SK-N-SH (cell line): ENCODE measurements at regions not wholly inside any gene's neighbourhood (a gene's known extent, or its start where the extent isn't known, plus 50 kb on each side); places are given as distances from the start of the nearest gene placed in this dataset.

Experiments used
- CTCF ChIA-PET: fragments of 300-600, 350-600 bp; formaldehyde crosslinking; extraction: SDS; loops from one replicate; lab custom pipeline; 2021; lab: Yijun Ruan, JAX
- POLR2A ChIA-PET: fragments of 350-600 bp; sonication (Branson Sonifier 250); formaldehyde crosslinking; extraction: SDS; loops from one replicate; lab custom pipeline; 2020; ENCODE audit warnings: antibody characterized with exemption, inconsistent platforms; lab: Yijun Ruan, JAX
- DNase-seq: peaks from one replicate; pipeline ENCODE4 v3.0.0; 2012
- H2AFZ ChIP-seq: fragments of 200-600 bp; sonication (generic); 2 replicates; pipeline ENCODE4 v1.8.1; 2016; ENCODE audit warnings: antibody characterized with exemption, mild to moderate bottlenecking, low read depth
- H3F3A ChIP-seq: fragments of 200-600 bp; sonication (generic); replicated peaks from 2 replicates; pipeline ENCODE3; 2016; ENCODE audit warnings: antibody characterized with exemption, mild to moderate bottlenecking; ENCODE audit not compliant: insufficient read depth
- H3K27ac ChIP-seq, 2 experiments: fragments of 200-500 bp in 1 of 2; fragments of 200-600 bp in 1 of 2; sonication (Bioruptor generic) in 1 of 2; sonication (generic), shearing (Covaris generic) in 1 of 2; 2 replicates each; pipeline versions ENCODE4 v1.5.1 to v1.6.1; 2014 to 2016; ENCODE audit warnings: low read depth in 2 of 2, inconsistent platforms in 1 of 2, low read length in 1 of 2, mild to moderate bottlenecking in 1 of 2, mixed read lengths in 1 of 2
- H3K27me3 ChIP-seq: fragments of 200-600 bp; sonication (generic), shearing (Covaris generic); 2 replicates; pipeline ENCODE4 v1.6.1; 2016; ENCODE audit warnings: mixed run types; ENCODE audit not compliant: insufficient read depth
- H3K36me3 ChIP-seq, 2 experiments: fragments of 200-500 bp in 1 of 2; fragments of 200-600 bp in 1 of 2; sonication (Bioruptor generic) in 1 of 2; sonication (generic) in 1 of 2; replicated peaks in 1 of 2; 2 replicates each; pipeline versions ENCODE3 to v1.5.1; 2014 to 2016; ENCODE audit warnings: low read length in 1 of 2, mild to moderate bottlenecking in 1 of 2; ENCODE audit not compliant: insufficient read depth in 2 of 2, control insufficient read depth in 1 of 2
- H3K4me1 ChIP-seq, 2 experiments: fragments of 200-500 bp in 1 of 2; fragments of 200-600 bp in 1 of 2; sonication (Bioruptor generic) in 1 of 2; sonication (generic), shearing (Covaris generic) in 1 of 2; 2 replicates each; pipeline versions ENCODE4 v1.5.1 to v1.6.1; 2014 to 2016; ENCODE audit warnings: low read depth in 1 of 2, low read length in 1 of 2, mixed run types in 1 of 2; ENCODE audit not compliant: insufficient read depth in 2 of 2, control insufficient read depth in 1 of 2
- H3K4me2 ChIP-seq: fragments of 200-600 bp; sonication (generic), shearing (Covaris generic); 2 replicates; pipeline ENCODE4 v1.6.1; 2017; ENCODE audit warnings: mixed run types
- H3K4me3 ChIP-seq, 2 experiments: fragments of 200-500 bp in 1 of 2; fragments of 200-600 bp in 1 of 2; sonication (Bioruptor generic) in 1 of 2; sonication (generic), shearing (Covaris generic) in 1 of 2; 2 replicates each; pipeline versions ENCODE4 v1.5.1 to v1.8.1; 2014 to 2016; ENCODE audit warnings: low read depth in 2 of 2, inconsistent platforms in 1 of 2, low read length in 1 of 2, mild to moderate bottlenecking in 1 of 2, mixed read lengths in 1 of 2, moderate library complexity in 1 of 2
- H3K79me2 ChIP-seq: fragments of 200-600 bp; sonication (generic); 2 replicates; pipeline ENCODE4 v1.8.1; 2017; ENCODE audit warnings: mild to moderate bottlenecking; ENCODE audit not compliant: insufficient read depth
- H3K9ac ChIP-seq: fragments of 200-600 bp; sonication (generic); 2 replicates; pipeline ENCODE4 v1.6.1; 2017; ENCODE audit warnings: mixed run types
- H3K9me2 ChIP-seq: fragments of 200-600 bp; sonication (generic); 2 replicates; pipeline ENCODE4 v1.6.1; 2017; ENCODE audit warnings: mixed run types
- H3K9me3 ChIP-seq: fragments of 200-600 bp; sonication (generic); 2 replicates; pipeline ENCODE4 v1.6.1; 2017; ENCODE audit warnings: mixed run types, mild to moderate bottlenecking, moderate library complexity
- H4K20me1 ChIP-seq: fragments of 200-600 bp; sonication (generic); 2 replicates; pipeline ENCODE4 v1.6.1; 2017; ENCODE audit warnings: mild to moderate bottlenecking, mixed run types; ENCODE audit not compliant: insufficient read depth
- ELF1 ChIP-seq: IDR thresholded peaks from 2 replicates; pipeline ENCODE4 v1.4.0; 2012
- EP300 ChIP-seq, 2 experiments: IDR thresholded peaks; 2 replicates each; pipeline versions ENCODE4 v1.4.0 to v1.6.1; 2012; ENCODE audit warnings: borderline replicate concordance in 1 of 2, low read depth in 1 of 2, low read length in 1 of 2
- EZH2phosphoT487 ChIP-seq: fragments of 200-600 bp; sonication (generic); IDR thresholded peaks from 2 replicates; pipeline ENCODE4 v1.6.1; 2017; ENCODE audit warnings: low read depth, mixed run types, mild to moderate bottlenecking, antibody characterized with exemption, moderate library complexity, borderline replicate concordance
- FOSL2 ChIP-seq: IDR thresholded peaks from 2 replicates; pipeline ENCODE4 v1.4.0; 2012; ENCODE audit warnings: low read depth, mild to moderate bottlenecking, moderate library complexity, borderline replicate concordance
- FOXJ3 ChIP-seq: sonication (generic); formaldehyde crosslinking; IDR thresholded peaks from 2 replicates; pipeline ENCODE4 v1.5.1; 2020; ENCODE audit warnings: mild to moderate bottlenecking, missing genetic modification reagents
- FOXM1 ChIP-seq: IDR thresholded peaks from 2 replicates; pipeline ENCODE4 v1.4.0; 2012; ENCODE audit warnings: low read depth, mild to moderate bottlenecking
- MEF2A ChIP-seq: IDR thresholded peaks from 2 replicates; pipeline ENCODE4 v1.4.0; 2012; ENCODE audit warnings: low read depth, borderline replicate concordance
- MXI1 ChIP-seq: IDR thresholded peaks from 2 replicates; pipeline ENCODE4 v1.6.1; 2012; ENCODE audit warnings: mild to moderate bottlenecking, low read depth, low read length, improper control_type of control experiment
- NFIC ChIP-seq: IDR thresholded peaks from 2 replicates; pipeline ENCODE4 v1.4.0; 2012; ENCODE audit warnings: borderline replicate concordance
- NRF1 ChIP-seq: IDR thresholded peaks from 2 replicates; pipeline ENCODE4 v1.6.1; 2012; ENCODE audit warnings: low read depth, mild to moderate bottlenecking, low read length
- POLR2AphosphoS5 ChIP-seq: IDR thresholded peaks from 2 replicates; pipeline ENCODE4 v1.6.1; 2012; ENCODE audit warnings: low read depth, low read length
- RAD21 ChIP-seq: IDR thresholded peaks from 2 replicates; pipeline ENCODE4 v1.6.1; 2012; ENCODE audit warnings: mild to moderate bottlenecking, low read length
- RCOR1 ChIP-seq: fragments of 150-350 bp; IDR thresholded peaks from 2 replicates; pipeline ENCODE4 v1.6.1; 2017; ENCODE audit warnings: antibody characterized with exemption, low read length
- SIN3A ChIP-seq: IDR thresholded peaks from 2 replicates; pipeline ENCODE4 v1.6.1; 2012; ENCODE audit warnings: low read depth, mild to moderate bottlenecking, low read length, moderate library complexity, borderline replicate concordance
- SMC3 ChIP-seq: IDR thresholded peaks from 2 replicates; pipeline ENCODE4 v1.6.1; 2012; ENCODE audit warnings: low read depth, low read length, improper control_type of control experiment
- TAF1 ChIP-seq: IDR thresholded peaks from 2 replicates; pipeline ENCODE4 v1.6.1; 2012; ENCODE audit warnings: low read depth, mild to moderate bottlenecking, low read length, moderate library complexity, borderline replicate concordance
- TEAD4 ChIP-seq: IDR thresholded peaks from 2 replicates; pipeline ENCODE4 v1.4.0; 2012; ENCODE audit warnings: mild to moderate bottlenecking, borderline replicate concordance; ENCODE audit not compliant: insufficient read depth
- YY1 ChIP-seq: IDR thresholded peaks from 2 replicates; pipeline ENCODE4 v1.4.0; 2012; ENCODE audit warnings: low read depth, mild to moderate bottlenecking
- WGBS: methylation state at CpG from one replicate; pipeline ENCODE4 v1.1.6; 2017; ENCODE audit warnings: low lambda C conversion rate; 5-methylcytosine and 5-hydroxymethylcytosine counted together
- TF ChIP-seq, protein P1 (sequence below): IDR thresholded peaks from 2 replicates; pipeline ENCODE4 v1.6.1; 2012; ENCODE audit warnings: mild to moderate bottlenecking, low read depth, low read length, moderate library complexity
- TF ChIP-seq, protein P2 (sequence below): IDR thresholded peaks from 2 replicates; pipeline ENCODE4; 2012
- TF ChIP-seq, protein P3 (sequence below): fragments of 150-350 bp; IDR thresholded peaks from 2 replicates; pipeline ENCODE4 v1.6.1; 2016; ENCODE audit warnings: mild to moderate bottlenecking, low read depth, low read length
- TF ChIP-seq, protein P4 (sequence below): IDR thresholded peaks from 2 replicates; pipeline ENCODE4 v1.4.0; 2012; ENCODE audit warnings: low read depth, borderline replicate concordance
- TF ChIP-seq, protein P5 (sequence below): IDR thresholded peaks from 2 replicates; pipeline ENCODE4 v1.4.0; 2012; ENCODE audit warnings: low read depth

DNA sequence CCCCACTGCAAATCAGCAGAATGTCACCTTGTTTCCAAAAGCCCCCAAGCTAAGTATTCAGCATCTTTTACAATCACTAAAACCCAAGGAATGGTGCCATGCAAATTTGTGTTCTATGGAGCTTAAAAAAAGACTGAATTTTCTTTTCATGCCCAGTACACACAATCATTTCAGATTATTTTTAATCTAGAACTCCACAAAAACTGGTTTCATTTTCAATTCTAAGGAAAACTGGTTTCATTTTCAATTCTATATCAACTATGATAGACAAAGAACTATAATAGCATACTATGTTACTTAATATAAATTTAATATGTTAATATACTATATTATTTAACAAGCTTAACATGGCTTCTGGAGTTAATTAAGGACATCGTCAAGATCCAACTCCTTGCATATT lies 88.4 kb upstream of the DOCK9 start (continued):
- TF ChIP-seq, protein P1, sequence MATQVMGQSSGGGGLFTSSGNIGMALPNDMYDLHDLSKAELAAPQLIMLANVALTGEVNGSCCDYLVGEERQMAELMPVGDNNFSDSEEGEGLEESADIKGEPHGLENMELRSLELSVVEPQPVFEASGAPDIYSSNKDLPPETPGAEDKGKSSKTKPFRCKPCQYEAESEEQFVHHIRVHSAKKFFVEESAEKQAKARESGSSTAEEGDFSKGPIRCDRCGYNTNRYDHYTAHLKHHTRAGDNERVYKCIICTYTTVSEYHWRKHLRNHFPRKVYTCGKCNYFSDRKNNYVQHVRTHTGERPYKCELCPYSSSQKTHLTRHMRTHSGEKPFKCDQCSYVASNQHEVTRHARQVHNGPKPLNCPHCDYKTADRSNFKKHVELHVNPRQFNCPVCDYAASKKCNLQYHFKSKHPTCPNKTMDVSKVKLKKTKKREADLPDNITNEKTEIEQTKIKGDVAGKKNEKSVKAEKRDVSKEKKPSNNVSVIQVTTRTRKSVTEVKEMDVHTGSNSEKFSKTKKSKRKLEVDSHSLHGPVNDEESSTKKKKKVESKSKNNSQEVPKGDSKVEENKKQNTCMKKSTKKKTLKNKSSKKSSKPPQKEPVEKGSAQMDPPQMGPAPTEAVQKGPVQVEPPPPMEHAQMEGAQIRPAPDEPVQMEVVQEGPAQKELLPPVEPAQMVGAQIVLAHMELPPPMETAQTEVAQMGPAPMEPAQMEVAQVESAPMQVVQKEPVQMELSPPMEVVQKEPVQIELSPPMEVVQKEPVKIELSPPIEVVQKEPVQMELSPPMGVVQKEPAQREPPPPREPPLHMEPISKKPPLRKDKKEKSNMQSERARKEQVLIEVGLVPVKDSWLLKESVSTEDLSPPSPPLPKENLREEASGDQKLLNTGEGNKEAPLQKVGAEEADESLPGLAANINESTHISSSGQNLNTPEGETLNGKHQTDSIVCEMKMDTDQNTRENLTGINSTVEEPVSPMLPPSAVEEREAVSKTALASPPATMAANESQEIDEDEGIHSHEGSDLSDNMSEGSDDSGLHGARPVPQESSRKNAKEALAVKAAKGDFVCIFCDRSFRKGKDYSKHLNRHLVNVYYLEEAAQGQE: no peak
- TF ChIP-seq MXI1 (no peak), FOXJ3 (no peak)
- TF ChIP-seq, protein P2, sequence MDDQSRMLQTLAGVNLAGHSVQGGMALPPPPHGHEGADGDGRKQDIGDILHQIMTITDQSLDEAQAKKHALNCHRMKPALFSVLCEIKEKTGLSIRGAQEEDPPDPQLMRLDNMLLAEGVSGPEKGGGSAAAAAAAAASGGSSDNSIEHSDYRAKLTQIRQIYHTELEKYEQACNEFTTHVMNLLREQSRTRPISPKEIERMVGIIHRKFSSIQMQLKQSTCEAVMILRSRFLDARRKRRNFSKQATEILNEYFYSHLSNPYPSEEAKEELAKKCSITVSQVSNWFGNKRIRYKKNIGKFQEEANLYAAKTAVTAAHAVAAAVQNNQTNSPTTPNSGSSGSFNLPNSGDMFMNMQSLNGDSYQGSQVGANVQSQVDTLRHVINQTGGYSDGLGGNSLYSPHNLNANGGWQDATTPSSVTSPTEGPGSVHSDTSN: no peak
- TF ChIP-seq, all 33 proteins: peak for 0

DNA sequence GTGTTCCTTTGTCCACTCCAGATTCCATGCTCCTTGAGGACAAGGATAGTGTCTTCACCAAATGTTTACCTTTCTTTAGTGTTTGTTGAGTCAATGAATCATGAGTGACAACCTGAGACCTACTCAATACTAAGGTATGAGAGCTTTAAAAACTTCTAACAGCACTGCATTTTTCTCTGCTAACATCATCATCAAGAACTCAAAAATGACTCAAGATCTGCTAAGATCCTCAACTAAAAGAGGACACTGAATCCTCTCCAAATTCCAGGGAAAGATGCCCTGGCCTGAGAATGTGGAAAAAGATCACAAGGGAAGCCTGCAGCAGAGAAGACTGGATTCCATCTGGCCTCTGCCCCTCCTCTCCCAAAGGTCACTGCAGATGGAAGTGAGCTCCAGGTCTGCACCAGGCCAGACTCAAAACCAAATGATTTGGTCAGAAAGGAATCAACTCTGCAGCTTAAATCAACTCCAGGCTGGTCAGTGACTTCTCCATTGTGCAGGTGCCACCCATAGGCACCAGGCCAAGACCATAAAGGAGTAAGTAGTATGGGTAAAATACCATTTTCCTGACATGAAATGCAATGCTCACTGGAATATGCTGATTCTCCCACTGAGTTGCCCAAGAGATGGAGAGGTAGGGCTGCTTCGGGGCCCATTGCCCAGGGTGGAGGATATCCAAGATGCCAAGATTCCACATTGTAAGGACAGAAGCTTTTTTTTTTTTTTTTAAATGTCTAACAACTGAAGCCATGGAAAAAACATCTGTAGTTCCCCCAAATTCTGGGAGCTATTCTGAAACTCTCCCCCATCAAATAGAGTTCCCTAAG lies 89.5 kb upstream of the DOCK9 start:
- ChIA-PET CTCF (interaction anchor here (2.0 kb wide), 1 partner anchor 10 kb away, joined by 4 read pairs; no protein-coding TSS in a partner anchor), POLR2A (no interaction called here)
- H3K4me2 ChIP-seq: no peak overlapping the region
- TF ChIP-seq RCOR1 (no peak), MXI1 (no peak), RAD21 (no peak), TAF1 (no peak), EP300 (IDR thresholded peaks at IDR 0.05; ENCODE audit: borderline replicate concordance in 1 of 2, low read depth in 1 of 2, low read length in 1 of 2) (peak in 1 of 2 experiments; percentile 82; a peak in 2 of 4 replicates), SMC3 (no peak), NFIC (peak; percentile 49; the same call in 1 of the 2 replicates), SIN3A (no peak), TEAD4 (peak; percentile 78; the same call in 1 of the 2 replicates), FOXM1 (no peak; the same call in 1 of the 2 replicates), YY1 (no peak), NRF1 (no peak), ELF1 (no peak), MEF2A (0 out of 2 replicates have a peak, but pooled peaks have one; percentile 11), FOSL2 (peak; percentile 74), POLR2AphosphoS5 (peak; percentile 28; the same call in 1 of the 2 replicates), EZH2phosphoT487 (no peak), FOXJ3 (no peak)
- TF ChIP-seq, protein P3, sequence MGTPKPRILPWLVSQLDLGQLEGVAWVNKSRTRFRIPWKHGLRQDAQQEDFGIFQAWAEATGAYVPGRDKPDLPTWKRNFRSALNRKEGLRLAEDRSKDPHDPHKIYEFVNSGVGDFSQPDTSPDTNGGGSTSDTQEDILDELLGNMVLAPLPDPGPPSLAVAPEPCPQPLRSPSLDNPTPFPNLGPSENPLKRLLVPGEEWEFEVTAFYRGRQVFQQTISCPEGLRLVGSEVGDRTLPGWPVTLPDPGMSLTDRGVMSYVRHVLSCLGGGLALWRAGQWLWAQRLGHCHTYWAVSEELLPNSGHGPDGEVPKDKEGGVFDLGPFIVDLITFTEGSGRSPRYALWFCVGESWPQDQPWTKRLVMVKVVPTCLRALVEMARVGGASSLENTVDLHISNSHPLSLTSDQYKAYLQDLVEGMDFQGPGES: no peak
- TF ChIP-seq, protein P4, sequence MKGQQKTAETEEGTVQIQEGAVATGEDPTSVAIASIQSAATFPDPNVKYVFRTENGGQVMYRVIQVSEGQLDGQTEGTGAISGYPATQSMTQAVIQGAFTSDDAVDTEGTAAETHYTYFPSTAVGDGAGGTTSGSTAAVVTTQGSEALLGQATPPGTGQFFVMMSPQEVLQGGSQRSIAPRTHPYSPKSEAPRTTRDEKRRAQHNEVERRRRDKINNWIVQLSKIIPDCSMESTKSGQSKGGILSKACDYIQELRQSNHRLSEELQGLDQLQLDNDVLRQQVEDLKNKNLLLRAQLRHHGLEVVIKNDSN: peak; percentile 19; the same call in 1 of the 2 replicates
- TF ChIP-seq, protein P5, sequence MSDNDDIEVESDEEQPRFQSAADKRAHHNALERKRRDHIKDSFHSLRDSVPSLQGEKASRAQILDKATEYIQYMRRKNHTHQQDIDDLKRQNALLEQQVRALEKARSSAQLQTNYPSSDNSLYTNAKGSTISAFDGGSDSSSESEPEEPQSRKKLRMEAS: 0 out of 2 replicates have a peak, but pooled peaks have one; percentile 24

More for the DNA sequence above, 89.5 kb upstream of the DOCK9 start:
- H3K79me2 ChIP-seq: no peaks in the 10 kb centered on the region
- no peaks in the 10 kb centered on the region for H3K36me3 ChIP-seq
- H3K27ac ChIP-seq: peak overlapping the region; percentile 16 to 44; a peak in 3 of 4 replicates
- no peaks in the 10 kb centered on the region for H3K9me3 ChIP-seq
- 50% methylated on average over 1 of the region's 1 CpG for WGBS
- H3K4me1 ChIP-seq: peaks cover 5 to 8% of the 10 kb centered on the region in 2 experiments; a peak in 2 of 4 replicates
- no peaks in the 10 kb centered on the region for H3K9me2 ChIP-seq
- H3F3A ChIP-seq: peaks cover 21% of the 10 kb centered on the region
- no peak overlapping the region for H2AFZ ChIP-seq
- no peaks in the 10 kb centered on the region for H4K20me1 ChIP-seq
- DNase-seq: no peak
- no peak overlapping the region for H3K9ac ChIP-seq
- no peaks in the 10 kb centered on the region for H3K27me3 ChIP-seq
- H3K4me3 ChIP-seq: no peak overlapping the region
